OCI-LY1 (cell line): ENCODE measurements at regions not wholly inside any gene's neighbourhood (a gene's known extent, or its start where the extent isn't known, plus 50 kb on each side); places are given as distances from the start of the nearest gene placed in this dataset.

Experiments used
- EZH2 ChIP-seq: fragments of 200-600 bp; sonication (generic), shearing (Covaris generic); IDR thresholded peaks from 2 replicates; pipeline ENCODE4 v1.8.0; 2017; ENCODE audit warnings: borderline replicate concordance, mixed run types, mild to moderate bottlenecking, antibody characterized with exemption, low read length, moderate library complexity, mixed read lengths
- TF ChIP-seq, protein P1 (sequence below): fragments of 200-600 bp; sonication (generic), shearing (Covaris generic); IDR thresholded peaks from 2 replicates; pipeline ENCODE4 v1.5.1; 2017; ENCODE audit warnings: mild to moderate bottlenecking, antibody characterized with exemption, low read length, moderate library complexity, mixed read lengths

DNA sequence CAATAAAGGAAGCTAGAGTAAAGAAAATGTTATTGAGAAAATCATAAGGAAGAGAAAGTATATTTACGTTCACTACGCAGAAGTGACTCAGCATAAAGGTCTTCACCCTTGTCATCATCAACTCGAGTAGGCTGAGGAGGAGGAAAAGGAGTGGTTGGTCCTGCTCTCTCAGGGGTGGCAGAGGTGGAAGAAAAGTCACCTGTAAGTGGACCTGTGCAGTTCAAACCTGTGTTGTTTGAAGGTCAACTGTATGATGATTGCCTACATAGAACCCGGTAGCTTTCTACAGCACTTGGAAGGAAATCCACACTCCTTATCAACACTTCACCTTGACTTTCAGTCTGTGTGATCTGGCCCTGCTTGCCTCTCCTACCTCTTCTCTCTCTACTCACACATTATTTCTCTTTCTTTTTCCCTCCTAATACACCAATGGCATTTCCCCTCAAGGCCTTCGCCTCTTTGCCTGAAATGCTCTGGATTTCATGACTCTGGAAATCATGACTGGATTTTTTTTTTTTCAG is 109.3 kb upstream of the CPEB4 start:
- TF ChIP-seq, protein P1, sequence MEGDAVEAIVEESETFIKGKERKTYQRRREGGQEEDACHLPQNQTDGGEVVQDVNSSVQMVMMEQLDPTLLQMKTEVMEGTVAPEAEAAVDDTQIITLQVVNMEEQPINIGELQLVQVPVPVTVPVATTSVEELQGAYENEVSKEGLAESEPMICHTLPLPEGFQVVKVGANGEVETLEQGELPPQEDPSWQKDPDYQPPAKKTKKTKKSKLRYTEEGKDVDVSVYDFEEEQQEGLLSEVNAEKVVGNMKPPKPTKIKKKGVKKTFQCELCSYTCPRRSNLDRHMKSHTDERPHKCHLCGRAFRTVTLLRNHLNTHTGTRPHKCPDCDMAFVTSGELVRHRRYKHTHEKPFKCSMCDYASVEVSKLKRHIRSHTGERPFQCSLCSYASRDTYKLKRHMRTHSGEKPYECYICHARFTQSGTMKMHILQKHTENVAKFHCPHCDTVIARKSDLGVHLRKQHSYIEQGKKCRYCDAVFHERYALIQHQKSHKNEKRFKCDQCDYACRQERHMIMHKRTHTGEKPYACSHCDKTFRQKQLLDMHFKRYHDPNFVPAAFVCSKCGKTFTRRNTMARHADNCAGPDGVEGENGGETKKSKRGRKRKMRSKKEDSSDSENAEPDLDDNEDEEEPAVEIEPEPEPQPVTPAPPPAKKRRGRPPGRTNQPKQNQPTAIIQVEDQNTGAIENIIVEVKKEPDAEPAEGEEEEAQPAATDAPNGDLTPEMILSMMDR = no peak
- no peak for TF ChIP-seq EZH2
